ENCODE measurements at regions not wholly inside any gene's neighbourhood (a gene's known extent, or its start where the extent isn't known, plus 50 kb on each side); places are given as distances from the start of the nearest gene placed in this dataset.

DNA sequence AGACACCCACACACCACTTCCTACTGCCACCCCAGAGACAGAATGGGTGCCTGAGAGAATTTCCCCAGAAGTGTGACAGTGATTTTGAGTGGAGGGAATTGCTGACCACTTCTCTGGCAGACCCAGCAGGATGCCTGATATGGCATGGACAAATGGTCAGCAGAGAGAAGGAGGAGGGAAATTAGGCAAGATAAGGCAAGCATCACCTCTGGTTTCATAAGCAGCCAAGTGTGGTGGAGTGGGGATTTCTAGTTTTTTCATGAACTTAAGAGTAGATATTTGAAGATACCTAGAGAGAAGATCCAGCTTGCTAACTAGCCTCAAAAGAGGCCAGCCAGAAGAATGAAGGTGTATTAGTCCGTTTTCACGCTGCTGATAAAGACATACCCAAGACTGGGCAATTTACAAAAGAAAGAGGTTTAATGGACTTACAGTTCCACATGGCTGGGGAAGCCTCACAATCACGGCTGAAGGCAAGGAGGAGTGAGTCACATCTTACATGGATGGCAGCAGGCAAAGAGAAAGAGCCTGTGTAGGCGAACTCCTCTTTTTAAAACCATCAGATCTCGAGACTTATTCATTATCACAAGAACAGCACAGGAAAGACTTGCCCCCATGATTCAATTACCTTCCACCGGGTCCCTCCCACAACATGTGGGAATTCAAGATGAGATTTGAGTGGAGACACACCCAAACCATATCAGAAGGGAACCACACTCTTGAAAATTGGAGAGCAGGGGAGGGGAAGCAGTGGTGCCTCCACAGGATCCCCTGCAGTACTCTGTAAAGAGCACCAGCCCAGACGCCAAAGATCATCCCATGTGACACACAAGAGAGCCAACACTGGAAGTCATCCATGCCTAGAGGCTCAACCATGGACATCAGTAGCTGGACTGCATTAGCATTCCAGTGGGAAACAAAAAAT lies 64.2 kb downstream of the RBM43 start:
- Histone ChIP-seq H3K27ac (replicated peaks) (no peak overlapping the region), H3K4me3 (replicated peaks; ENCODE audit: insufficient read depth, low read length) (no peak overlapping the region), H3K27me3 (ENCODE audit: insufficient read depth, poor library complexity, severe bottlenecking) (no peaks in the 10 kb centered on the region)
- no peak for TF ChIP-seq POLR2AphosphoS5 (IDR thresholded peaks at IDR 0.05; ENCODE audit: low read depth)
- TF ChIP-seq GABPA (IDR thresholded peaks at IDR 0.05; ENCODE audit: low read depth), result no peak
- TF ChIP-seq SPI1 (IDR thresholded peaks at IDR 0.05; ENCODE audit: borderline replicate concordance, low read depth), result no peak
- TF ChIP-seq CTCF (IDR thresholded peaks at IDR 0.05; ENCODE audit: insufficient read depth, low read length), result no peak
- TF ChIP-seq, protein P1, sequence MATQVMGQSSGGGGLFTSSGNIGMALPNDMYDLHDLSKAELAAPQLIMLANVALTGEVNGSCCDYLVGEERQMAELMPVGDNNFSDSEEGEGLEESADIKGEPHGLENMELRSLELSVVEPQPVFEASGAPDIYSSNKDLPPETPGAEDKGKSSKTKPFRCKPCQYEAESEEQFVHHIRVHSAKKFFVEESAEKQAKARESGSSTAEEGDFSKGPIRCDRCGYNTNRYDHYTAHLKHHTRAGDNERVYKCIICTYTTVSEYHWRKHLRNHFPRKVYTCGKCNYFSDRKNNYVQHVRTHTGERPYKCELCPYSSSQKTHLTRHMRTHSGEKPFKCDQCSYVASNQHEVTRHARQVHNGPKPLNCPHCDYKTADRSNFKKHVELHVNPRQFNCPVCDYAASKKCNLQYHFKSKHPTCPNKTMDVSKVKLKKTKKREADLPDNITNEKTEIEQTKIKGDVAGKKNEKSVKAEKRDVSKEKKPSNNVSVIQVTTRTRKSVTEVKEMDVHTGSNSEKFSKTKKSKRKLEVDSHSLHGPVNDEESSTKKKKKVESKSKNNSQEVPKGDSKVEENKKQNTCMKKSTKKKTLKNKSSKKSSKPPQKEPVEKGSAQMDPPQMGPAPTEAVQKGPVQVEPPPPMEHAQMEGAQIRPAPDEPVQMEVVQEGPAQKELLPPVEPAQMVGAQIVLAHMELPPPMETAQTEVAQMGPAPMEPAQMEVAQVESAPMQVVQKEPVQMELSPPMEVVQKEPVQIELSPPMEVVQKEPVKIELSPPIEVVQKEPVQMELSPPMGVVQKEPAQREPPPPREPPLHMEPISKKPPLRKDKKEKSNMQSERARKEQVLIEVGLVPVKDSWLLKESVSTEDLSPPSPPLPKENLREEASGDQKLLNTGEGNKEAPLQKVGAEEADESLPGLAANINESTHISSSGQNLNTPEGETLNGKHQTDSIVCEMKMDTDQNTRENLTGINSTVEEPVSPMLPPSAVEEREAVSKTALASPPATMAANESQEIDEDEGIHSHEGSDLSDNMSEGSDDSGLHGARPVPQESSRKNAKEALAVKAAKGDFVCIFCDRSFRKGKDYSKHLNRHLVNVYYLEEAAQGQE (IDR thresholded peaks at IDR 0.05; ENCODE audit: insufficient replicate concordance, low read depth), result no peak
- DNase-seq (ENCODE audit: low read depth in 1 of 2, low spot score in 1 of 2), result no peak

DNA sequence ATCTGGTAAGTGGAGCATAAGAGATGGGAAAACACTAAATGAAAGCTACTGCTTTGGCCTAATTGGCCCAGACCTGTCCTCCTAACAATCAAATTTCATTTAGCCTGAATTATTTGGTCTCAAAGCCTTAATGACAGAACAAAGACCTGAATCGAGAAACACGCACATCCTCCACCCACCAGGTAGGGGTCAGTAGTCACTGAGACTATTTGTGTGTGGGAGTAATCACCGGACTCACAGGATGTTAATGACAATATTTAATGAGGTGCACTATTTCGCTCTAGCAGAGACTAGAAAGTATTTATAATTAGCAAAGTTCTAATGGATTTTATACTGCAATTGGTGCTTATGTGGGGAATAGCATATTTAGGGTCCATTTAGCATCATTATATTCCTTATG lies 68.1 kb downstream of the RBM43 start:
- Histone ChIP-seq H3K27ac (replicated peaks) (no peak overlapping the region), H3K4me3 (replicated peaks; ENCODE audit: insufficient read depth, low read length) (no peak overlapping the region), H3K27me3 (ENCODE audit: insufficient read depth, poor library complexity, severe bottlenecking) (no peaks in the 10 kb centered on the region)
- TF ChIP-seq GABPA (IDR thresholded peaks at IDR 0.05; ENCODE audit: low read depth) (no peak), SPI1 (IDR thresholded peaks at IDR 0.05; ENCODE audit: borderline replicate concordance, low read depth) (no peak), POLR2AphosphoS5 (IDR thresholded peaks at IDR 0.05; ENCODE audit: low read depth) (no peak), CTCF (IDR thresholded peaks at IDR 0.05; ENCODE audit: insufficient read depth, low read length) (no peak)
- TF ChIP-seq, protein P1 (IDR thresholded peaks at IDR 0.05; ENCODE audit: insufficient replicate concordance, low read depth), result no peak
- no peak for DNase-seq (ENCODE audit: low read depth in 1 of 2, low spot score in 1 of 2)

- no peak overlapping the region for H3K4me3 ChIP-seq (replicated peaks; ENCODE audit: insufficient read depth, low read length)
- TF ChIP-seq GABPA (IDR thresholded peaks at IDR 0.05; ENCODE audit: low read depth), result no peak
- TF ChIP-seq POLR2AphosphoS5 (IDR thresholded peaks at IDR 0.05; ENCODE audit: low read depth), result no peak
- TF ChIP-seq CTCF (IDR thresholded peaks at IDR 0.05; ENCODE audit: insufficient read depth, low read length), result no peak
- TF ChIP-seq SPI1 (IDR thresholded peaks at IDR 0.05; ENCODE audit: borderline replicate concordance, low read depth), result no peak
- TF ChIP-seq, protein P1 (IDR thresholded peaks at IDR 0.05; ENCODE audit: insufficient replicate concordance, low read depth), result no peak
- DNase-seq (ENCODE audit: low read depth in 1 of 2, low spot score in 1 of 2), result no peak
- H3K27me3 ChIP-seq (ENCODE audit: insufficient read depth, poor library complexity, severe bottlenecking), result no peaks in the 10 kb centered on the region
- H3K27ac ChIP-seq (replicated peaks), result no peak overlapping the region
Observed at GRCh38 chr2:151192681-151193080, 69.0 kb downstream of the RBM43 start.
